GM19395 (cell line): ENCODE measurements at regions not wholly inside any gene's neighbourhood (a gene's known extent, or its start where the extent isn't known, plus 50 kb on each side); places are given as distances from the start of the nearest gene placed in this dataset.
"Not testable (repeated sequence)": the region's sequence is repeated elsewhere in the genome, so short reads cannot be mapped to it uniquely, and the experiment has no call there.

Experiments
- ATAC-seq: cut with Tn5 transposase; IDR thresholded peaks from one replicate; pipeline ENCODE4 v1.9.1; 2021; ENCODE audit warnings: mild to moderate bottlenecking, moderate library complexity; ENCODE audit not compliant: unreplicated experiment

GRCh38 chr14:106141242-106142220 lies 615.1 kb downstream of the TMEM121 start:
- no peak for ATAC-seq

GRCh38 chr14:106145731-106146130 lies 619.3 kb downstream of the TMEM121 start:
- ATAC-seq: not testable (repeated sequence)

GRCh38 chr14:106153362-106153955 lies 627.1 kb downstream of the TMEM121 start:
- ATAC-seq: not testable (repeated sequence)

GRCh38 chr14:106163316-106163715 lies 636.9 kb downstream of the TMEM121 start:
- no peak for ATAC-seq

- not testable (repeated sequence) for ATAC-seq
Observed at GRCh38 chr14:106163812-106164211, 637.4 kb downstream of the TMEM121 start.

GRCh38 chr14:106166232-106166631 lies 639.8 kb downstream of the TMEM121 start:
- no peak for ATAC-seq

GRCh38 chr14:106166650-106167204 lies 640.3 kb downstream of the TMEM121 start:
- ATAC-seq: no peak

GRCh38 chr14:106170163-106170658 lies 643.8 kb downstream of the TMEM121 start:
- ATAC-seq: not testable (repeated sequence)

GRCh38 chr14:106174206-106174605 lies 647.8 kb downstream of the TMEM121 start:
- ATAC-seq: no peak

- ATAC-seq: not testable (repeated sequence)
Observed at GRCh38 chr14:106177266-106178246, 651.2 kb downstream of the TMEM121 start.

GRCh38 chr14:106179761-106180160 lies 653.4 kb downstream of the TMEM121 start:
- ATAC-seq: no peak

- not testable (repeated sequence) for ATAC-seq
Observed at GRCh38 chr14:106184771-106185170, 658.4 kb downstream of the TMEM121 start.

GRCh38 chr14:106185174-106185836 lies 658.9 kb downstream of the TMEM121 start:
- ATAC-seq: not testable (repeated sequence)

- ATAC-seq: no peak
Observed at GRCh38 chr14:106185837-106186233, 659.5 kb downstream of the TMEM121 start.

- ATAC-seq: no peak
Observed at GRCh38 chr14:106187216-106187615, 660.8 kb downstream of the TMEM121 start.

GRCh38 chr14:106192701-106193100 lies 666.3 kb downstream of the TMEM121 start:
- not testable (repeated sequence) for ATAC-seq

GRCh38 chr14:106196459-106196858 lies 670.1 kb downstream of the TMEM121 start:
- ATAC-seq: not testable (repeated sequence)

- not testable (repeated sequence) for ATAC-seq
Observed at GRCh38 chr14:106197264-106197663, 670.9 kb downstream of the TMEM121 start.

- no peak for ATAC-seq
Observed at GRCh38 chr14:106199097-106199496, 672.7 kb downstream of the TMEM121 start.
